Stimulated activated CD4-positive, alpha-beta T cell treated with anti-CD3 and anti-CD28 coated beads, Interleukin-15, amount 100 ng/mL, for 24 hours (primary cell): ENCODE measurements at regions not wholly inside any gene's neighbourhood (a gene's known extent, or its start where the extent isn't known, plus 50 kb on each side); places are given as distances from the start of the nearest gene placed in this dataset.

ENCODE experiments used
- DNase-seq: peaks from one replicate; pipeline ENCODE4 v3.0.0-alpha.2; 2020

DNA sequence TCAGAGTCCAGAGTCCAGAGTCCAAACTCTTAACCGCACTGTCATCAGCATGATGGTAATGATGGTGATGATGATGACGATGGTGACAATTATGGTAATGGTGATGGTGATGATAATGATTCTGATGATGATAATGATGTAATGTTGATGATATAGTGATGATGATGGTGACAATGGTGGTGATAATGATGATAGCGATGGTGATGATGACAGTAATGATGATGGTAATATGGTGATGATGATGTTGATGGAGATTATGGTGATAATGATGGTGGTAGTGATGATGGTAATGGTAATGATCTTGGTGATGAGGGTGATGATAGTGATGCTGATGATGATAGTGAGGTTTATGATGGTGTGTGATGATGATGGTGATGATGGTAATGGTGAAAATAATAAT is 367.8 kb upstream of the CDH4 start:
- DNase-seq: no peak

DNA sequence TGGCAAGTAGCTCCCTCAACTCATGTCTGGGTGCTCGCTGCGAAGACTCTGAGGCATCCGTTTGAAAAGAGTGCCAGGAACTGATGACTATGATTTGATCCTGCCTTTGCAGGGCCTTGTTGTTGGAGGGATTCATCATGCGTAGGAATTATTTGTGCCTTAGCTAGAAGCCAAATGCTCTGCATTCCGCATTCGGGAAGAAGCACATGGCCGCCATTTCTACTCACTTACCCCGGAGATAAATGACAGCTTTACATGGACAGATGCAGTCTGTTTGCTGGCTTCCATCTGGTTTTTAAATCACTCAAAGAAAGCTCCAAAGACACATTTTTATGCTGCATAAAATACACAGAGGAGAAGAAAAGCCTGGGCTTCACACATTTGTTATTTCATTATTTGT is 363.3 kb upstream of the CDH4 start:
- DNase-seq: no peak

DNA sequence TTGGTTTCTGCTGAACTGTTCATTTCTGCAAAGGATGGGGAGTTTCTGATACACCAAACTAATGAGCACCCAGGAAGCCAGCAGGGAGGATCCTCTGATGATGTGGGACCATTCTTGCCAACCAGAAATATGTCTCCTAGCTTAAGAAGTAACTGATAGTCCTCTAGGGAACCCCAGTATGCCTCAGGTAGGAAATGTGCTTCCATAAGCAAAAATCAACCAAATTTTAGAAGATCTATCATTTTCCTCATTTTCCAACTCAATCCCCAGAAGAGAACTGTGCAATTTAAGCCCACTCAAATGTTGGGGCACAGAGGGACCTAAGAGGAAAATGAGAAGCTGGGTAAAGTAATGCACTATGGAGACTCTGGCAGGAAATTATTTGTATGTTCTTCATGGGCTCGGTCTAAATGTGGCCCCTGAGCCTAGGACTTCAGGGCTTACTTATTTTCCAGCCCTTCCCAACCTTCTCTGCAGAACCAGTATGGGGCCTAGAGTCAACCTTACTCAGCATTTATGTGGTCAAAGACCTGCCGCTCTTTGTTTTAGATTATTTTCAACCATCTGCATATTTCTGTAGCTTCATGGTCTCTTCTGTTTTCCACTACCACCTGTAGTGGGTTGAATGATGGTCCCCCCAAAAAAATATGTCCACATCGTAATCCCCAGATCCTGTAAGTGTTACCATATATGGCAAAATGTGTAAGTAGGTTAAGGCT is 359.8 kb upstream of the CDH4 start:
- DNase-seq: no peak

DNA sequence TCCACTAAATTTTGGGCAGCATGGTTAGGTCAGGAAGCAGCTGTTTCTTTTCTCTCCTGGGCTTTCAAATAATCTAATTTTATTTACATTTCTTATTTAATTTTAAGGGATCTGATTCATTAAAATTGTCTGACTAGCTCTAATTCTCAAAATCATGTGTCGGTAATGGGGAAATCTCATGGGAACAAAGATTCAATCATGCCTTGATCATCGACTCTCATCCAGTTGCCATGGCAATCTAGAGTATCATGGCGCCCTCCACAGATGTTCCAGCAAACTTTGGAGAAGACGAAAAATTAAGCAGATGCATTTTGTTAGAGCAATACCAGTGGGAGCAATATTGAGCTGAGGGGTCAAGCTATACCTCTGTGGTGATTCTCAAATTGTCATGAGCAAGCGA is 358.0 kb upstream of the CDH4 start:
- DNase-seq: no peak

DNA sequence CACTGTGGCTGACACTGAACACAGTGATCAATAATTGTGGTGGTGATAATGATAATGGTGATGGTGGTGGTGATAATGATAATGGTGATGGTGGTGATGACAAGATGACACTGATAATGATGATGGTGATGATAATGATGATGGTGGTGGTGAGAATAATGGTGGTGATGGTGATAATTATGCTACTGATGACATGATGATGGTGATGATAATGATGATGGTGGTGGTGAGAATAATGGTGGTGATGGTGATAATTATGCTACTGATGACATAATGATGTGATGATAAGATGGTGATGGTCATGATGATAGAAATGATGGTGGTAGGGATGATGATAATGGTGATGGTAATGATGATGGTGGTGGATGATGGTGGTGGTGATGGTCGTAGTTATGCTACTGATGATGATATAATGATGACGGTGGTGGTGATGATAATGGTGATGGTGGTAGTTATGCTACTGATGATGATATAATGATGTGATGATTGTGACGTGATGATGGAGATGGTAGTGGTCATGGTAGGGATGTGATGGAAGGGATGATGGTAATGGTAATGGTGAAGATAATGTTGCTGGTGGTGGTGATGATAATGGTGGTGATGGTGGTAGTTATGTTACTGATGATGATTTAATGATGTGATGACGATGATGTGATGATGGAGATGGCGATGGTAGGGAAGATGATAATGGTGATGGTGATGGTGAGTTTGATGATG is 356.5 kb upstream of the CDH4 start:
- no peak for DNase-seq

DNA sequence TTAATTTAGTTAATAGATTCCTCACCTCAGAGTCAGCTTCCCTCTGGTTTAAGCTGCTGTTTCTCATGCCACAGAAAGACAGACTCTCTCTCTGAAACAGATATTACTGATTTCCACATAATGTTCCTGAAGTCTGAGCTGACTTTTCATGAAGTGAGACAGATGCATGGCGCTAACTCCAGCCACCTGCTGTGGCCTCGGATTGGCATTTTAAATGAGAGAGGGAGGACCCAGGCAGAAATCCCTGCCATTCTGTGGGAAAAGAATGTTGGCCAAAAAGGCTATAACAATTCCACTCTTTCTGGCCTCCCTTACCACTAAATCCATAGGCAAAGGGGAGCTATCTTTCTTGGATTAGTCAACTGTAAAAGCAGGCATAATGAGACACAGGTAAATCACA is 354.1 kb upstream of the CDH4 start:
- no peak for DNase-seq

DNA sequence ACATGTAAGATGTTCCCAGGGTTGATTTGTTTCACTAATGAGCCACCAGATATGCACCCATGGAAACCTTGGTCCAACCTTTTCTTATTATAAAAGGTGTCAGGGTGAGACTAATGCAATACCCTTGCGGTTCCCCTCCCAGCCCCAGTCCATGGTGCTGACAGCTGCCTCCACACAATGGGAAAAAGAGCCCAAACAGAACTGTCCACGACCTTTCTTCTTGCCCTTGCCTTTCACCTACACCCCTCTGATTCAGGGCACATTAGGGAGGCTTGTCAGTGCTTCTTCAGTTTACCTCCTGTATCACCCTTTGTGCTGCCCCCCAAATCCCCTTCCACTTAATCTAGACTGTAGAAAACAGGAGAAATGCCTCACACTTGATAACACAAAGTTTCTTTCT is 352.7 kb upstream of the CDH4 start:
- no peak for DNase-seq

DNA sequence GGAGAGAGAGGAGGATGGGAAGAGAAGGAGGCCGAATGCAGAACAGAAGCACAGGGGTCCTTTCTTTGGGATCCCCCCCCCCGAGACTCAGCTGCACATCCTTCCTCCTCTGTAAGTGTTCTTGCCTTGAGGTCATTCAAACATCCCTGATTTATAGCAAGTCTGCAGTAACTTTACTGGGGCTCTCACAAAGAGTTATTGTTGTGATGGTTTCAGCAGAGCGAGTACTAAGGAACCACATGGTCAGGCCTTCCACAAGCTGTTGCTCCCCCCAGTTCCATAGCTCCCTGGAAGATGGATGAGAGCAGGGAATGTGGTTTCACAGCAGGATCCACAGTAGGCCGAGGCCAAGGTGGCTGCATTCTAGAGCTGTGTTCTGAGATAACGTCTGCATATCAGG is 351.4 kb upstream of the CDH4 start:
- no peak for DNase-seq

DNA sequence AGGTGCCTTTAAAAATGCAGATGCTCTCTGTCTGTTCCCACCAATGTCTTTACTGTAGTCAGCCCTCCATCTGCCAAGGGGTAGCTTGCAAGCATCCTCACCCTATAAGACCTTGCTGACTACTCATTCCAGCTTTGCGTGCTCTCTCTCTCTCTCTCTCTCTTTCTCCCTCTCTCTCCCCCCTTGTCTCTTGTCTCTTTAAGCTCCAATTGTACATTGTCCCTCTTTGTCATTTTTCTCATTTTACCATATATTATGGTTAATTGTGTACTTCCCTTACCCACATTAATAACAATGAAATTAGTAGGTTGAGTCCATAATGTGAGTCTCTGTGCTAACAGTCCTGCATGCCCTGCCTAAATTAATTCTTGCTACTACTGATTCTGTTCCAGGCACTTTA is 350.2 kb upstream of the CDH4 start:
- no peak for DNase-seq

DNA sequence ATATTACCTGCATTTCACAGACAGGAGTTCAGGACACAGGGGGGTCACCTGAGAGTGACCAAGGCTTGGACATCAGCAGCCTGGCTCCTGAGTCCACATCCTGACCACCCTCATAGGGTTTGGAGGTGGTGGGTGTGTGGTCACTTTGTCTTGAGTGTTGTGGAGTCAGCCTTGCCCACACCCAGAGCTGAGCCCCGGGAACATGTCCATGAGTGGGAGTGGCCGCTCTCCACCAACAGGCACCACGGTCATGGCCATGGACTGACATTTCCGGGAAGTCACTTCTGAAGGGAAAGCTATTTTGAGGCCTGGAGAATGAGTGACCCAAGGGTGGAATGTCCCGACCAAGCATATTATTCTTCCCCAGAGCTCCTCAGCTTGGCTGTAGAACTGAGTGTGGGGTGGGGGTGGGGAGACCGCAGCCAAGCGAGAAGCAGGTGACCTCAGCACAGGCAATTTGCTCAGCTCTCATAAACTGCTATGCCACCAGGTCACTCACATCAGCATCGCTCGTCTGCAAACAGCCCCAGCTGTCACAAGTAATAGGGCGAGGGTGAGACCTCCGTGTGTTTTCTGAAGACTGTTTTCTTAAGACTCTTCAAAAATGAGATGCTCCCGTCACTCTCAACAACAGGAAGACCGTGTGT is 348.6 kb upstream of the CDH4 start:
- no peak for DNase-seq

DNA sequence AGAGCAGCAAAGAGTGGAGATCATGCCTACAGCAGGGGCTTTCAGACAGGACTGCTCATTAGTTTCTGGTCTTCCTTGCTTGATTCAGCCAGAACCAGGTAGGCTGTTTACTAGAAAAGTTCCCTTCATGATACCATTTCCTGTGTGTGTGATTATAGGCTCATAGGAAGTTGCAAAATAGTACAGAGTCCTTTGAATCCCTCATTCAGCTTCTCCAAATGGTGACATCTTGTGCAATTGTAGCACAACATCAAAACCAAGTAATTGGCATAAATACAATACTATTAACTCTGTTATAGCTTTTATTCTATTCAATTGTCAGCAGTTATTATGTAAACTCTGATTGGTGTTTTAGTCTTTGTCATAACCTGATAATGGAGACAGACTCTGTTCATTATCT is 347.3 kb upstream of the CDH4 start:
- DNase-seq: no peak

DNA sequence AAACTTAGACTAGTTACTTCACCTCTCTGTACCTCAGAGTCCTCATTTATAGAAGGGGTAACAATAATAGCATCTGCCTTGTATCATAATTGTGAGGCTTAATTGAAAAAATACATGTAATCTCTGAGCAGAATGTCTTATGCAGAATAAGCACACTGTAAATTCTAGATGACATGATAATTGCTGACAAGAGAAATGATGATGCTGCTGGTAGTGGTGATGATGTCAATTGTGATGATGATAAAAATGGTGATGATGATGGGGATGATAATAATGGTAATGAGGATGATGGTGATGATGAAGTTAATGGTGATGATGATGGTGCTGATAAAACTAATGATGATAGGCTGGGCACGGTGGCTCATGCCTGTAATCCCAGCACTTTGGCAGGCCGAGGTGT is 346.1 kb upstream of the CDH4 start:
- DNase-seq: no peak

DNA sequence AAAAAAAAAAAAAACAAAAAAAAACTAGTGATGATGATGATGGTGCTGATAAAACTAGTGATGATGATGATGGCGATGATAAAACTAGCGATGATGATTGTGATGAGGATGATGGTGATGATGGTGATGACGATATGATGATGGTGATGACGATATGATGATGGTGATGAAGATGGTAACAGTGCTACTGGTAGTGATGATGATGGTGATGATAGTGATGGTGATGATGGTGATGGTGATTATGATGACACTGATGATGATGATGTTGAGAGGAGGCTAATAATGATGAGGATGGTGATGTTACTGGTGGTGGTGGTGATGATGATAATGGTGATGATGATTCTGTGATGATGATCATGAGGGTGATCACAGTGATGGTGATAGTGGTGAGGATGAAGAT is 345.5 kb upstream of the CDH4 start:
- DNase-seq: no peak

DNA sequence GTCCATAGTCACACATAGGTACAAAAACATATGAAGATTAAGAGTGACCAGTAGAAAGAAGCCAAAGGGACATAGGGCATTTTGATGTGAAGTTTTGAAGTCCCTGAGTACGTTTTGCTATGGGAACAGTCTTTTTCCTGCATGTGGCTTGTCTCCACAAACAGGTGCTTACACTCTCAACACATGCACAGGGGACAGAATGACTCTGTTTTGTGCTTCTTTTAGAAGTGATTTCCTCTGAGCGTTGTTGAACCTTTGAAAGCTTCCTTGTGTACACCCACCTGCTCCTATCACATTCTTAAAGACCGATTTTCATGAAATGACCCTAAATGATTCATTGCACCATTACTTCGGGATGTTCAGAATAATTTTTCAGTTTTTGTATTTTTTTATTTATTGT is 338.8 kb upstream of the CDH4 start:
- DNase-seq: no peak

DNA sequence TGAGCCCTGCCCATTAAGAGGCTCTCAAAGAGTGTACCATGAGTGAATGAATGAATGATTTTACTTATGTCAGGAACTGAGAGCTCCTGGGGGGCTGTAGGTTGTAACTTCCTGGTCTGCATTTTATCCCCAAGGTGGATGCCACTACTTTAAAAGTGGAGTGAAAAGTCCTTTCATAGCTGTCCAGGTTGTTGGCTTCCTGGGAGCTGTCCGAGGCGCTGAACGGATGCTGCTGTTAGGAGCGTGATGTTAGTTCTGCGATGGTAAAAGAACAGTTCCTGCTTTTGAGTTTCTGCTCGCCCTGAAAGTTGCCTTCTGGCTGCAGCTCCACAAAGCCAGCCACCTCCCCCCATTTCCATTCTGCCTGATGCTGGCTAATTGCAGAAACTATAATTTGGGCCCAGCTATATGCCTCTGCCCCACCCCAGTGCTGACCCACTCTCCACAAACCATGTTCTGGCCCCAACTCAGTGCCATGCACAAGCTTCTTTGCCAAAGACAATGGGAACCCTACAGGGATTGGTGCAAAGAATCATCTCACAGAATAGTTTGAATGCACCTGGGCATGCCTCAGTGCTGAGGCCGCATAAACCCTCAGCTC is 330.9 kb upstream of the CDH4 start:
- peak; percentile 37 for DNase-seq

DNA sequence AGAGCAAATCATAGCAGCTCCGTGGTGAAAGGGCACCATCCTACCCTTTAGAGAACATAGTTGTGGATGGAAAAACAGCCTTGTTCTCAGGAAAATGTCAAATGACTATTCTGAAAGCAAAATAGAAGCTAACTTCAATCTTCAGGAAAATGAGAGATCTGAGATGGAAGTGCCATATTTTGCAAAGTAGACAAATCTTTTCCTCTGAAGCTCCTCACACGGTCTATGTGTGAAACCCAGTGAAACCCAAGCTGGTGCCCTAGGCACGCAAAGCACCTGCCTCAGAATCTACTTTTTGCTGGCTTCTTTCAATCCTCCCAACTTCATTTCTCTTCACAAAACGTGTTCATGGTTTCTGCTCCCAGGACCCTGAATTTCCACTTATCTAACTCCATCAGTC is 325.2 kb upstream of the CDH4 start:
- no peak for DNase-seq

DNA sequence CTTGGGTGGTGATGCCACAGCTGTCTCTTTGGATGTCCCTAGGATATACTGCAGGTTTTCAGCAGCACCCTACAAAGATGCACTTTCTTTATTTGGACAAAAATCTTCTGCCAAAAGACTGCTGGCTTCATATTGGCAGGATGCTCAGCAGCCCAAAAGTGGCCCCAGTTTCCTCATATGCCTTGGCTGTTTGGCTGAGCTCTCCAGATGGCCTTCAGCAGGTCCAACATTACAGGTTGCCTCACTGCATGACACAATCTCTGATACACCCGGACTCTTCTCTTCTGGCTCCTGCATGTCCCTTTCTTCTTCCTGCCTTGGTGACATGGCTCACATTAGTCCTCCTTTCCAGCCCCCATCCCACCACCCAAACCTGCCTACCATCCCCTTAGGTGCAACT is 323.7 kb upstream of the CDH4 start:
- no peak for DNase-seq

DNA sequence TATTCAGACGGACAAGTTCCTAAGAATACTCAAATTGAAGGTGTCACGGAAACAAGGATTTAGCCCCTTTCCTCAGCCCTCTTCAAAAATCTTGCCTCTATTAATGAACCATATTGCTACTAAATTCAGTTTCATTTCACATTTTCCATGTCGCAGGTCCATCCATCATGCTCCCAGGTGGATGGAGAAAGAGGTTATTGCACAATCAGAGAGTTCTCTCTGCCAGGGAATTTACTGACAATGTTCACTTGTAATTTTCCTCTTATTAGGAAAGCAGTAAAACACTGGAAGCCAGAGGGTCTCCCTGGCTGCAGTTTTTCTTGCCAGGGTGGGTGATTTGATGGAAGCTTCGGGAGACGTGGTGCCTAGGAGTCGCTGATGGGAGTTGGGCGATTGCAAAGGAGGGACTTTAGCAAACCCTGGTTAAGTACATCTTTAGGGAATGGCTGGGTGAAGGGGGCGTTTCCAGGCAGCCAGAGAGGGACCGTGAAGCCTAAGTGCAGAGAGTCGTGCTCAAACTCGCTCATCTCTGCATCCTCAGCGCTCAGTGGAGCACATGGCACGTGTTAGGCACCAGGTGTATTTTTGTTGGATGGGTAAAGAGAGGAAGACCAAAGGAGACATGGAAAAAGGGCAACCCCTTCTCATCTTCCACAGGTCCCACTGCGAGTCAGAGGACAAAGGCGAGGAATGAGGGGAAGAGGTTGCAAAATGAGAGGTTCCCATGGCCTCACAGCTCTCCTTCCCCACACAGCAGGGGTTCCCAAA is 321.9 kb upstream of the CDH4 start:
- DNase-seq: no peak

DNA sequence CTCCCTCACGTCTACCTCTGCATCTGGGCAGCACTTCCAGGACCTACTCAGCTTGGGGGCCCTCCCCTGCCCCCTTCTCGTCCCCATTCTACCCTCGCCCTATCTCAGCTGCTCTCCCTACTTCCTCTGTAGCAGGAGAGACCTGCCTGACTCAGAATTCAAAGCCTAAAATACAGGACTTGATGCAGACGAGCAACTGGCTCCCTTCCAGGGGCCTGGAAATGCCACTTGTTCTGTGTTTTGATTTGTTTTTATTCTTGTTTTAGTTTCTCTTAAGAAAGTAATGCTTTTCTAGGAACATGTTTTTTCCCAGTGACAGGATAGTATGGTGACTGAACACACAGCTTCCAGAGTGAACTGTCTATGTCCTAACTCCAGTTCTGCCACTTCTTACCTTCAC is 320.4 kb upstream of the CDH4 start:
- no peak for DNase-seq

DNA sequence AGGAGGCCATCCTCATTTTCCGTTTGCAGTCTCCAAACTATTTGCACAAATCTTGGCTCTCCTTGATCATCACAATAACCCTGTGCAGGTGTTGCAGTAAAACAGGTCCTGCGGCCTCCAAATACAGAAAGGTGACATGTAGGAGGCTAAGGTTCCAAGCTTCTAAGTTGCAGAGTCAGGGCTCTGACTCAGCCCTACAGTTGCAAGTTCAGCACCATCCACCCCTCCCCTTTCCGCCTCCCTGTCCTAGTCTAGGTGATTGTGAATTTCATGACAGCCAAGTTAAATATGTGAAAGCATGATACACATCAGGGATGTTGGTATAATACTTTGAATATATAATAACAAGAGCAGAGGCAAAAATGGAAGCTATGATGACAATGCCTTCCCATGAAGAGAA is 317.3 kb upstream of the CDH4 start:
- no peak for DNase-seq

DNA sequence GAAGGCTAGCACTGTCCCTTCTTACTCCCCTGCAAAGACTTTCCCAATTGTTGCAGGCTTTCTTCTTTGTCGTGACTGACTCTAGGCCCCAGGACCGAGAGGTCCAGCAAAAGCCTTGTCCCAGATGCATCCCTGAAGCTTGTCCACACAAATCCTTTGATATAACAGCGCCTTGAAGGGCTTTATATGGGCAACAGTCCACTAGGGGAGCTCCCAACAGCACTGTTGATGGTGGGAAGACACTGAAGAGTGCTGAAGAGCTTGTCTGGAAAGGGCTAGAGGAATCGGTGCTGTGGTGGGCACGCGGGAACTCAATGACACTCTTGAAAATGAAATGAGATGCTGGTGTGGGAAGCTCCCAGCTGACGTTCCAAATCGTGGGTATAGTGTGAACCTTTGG is 316.1 kb upstream of the CDH4 start:
- DNase-seq: no peak

DNA sequence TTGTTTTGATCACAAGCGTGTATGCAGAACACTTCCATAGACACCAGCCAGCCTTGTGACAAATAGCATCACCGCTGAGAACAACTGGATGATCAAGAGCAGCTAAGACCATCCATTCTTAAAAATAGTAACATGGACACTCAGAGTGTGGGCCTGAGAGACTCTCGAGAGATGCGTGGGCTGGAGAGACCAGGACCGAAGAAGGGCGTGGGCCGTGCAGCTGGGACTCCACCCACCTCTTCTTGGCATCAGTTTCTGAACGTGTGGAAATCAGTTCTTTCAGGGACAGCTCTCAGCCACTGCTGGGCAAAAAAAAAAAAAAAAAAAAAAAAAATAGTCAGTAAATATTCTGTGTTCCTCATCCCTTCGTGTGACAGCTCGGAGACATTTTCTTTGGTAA is 314.5 kb upstream of the CDH4 start:
- DNase-seq: no peak

DNA sequence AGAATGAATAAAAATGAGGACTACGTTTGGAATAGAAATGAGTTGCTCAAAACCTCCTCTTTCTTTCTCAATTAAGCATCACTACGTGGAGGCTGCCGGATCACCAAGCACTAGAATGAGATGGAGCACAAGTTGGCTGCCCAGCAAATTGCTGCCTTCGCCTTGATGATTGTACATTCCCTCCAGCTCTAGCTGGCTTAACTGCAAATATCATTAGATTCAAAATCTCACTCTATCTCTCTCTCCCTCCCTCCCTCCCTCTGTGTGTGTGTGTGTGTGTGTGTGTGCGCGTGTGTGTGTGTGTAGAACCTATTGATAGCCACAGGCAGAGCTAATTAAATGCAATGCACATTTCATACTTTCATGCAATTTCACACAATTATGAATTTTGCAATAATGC is 310.7 kb upstream of the CDH4 start:
- no peak for DNase-seq
